ENCODE measurements at regions not wholly inside any gene's neighbourhood (a gene's known extent, or its start where the extent isn't known, plus 50 kb on each side); places are given as distances from the start of the nearest gene placed in this dataset.

- no peak for TF ChIP-seq TFE3 (CRISPR knock-in tag; IDR thresholded peaks at IDR 0.05)
- no peak for TF ChIP-seq SETDB1 (CRISPR knock-in tag; IDR thresholded peaks at IDR 0.05; ENCODE audit: borderline replicate concordance)
- no peak for TF ChIP-seq NKX3-1 (CRISPR knock-in tag; IDR thresholded peaks at IDR 0.05)
Observed at GRCh38 chr3:168424059-168424734, 328.5 kb upstream of the GOLIM4 start (continued).

DNA sequence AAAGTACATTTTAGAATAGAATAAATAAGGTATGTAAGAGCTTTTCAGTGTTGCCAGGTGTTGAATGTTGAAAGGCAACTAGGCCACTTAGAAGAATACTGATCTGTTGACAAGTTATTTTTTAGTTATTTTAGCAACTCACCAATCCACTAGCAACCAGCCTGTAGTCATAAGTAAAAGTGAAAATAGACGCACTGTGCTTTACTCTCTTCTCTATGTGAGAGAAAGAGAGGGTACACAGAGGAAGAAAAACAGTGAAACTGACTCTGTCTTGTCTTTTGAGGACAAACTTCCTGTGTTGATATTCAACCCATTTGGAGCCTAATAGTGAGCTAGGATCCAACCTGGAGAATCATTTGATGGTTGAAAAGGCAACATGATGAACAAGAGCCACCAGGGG lies 327.1 kb upstream of the GOLIM4 start:
- H3K27me3 ChIP-seq (ENCODE audit: control insufficient read depth in 1 of 2, insufficient read depth in 2 of 2, low read length in 2 of 2) = no peaks in the 10 kb centered on the region
- H3K36me3 ChIP-seq (replicated peaks in 1 of 2; ENCODE audit: control insufficient read depth in 1 of 2, insufficient read depth in 2 of 2, low read length in 2 of 2) = no peaks in the 10 kb centered on the region
- FAIRE-seq (no peak), DNase-seq (ENCODE audit: low spot score) (no peak), ATAC-seq (no peak)
- H2AFZ ChIP-seq (ENCODE audit: low read length) = no peak overlapping the region
- no peak overlapping the region for H3K4me2 ChIP-seq (ENCODE audit: low read depth, low read length)
- intact Hi-C loops (cut with micrococcal nuclease; ENCODE audit: unreplicated experiment) (no loop called here), in situ Hi-C loops (cut with HindIII; ENCODE audit: extremely low pct_ligation_motif_present, low pct_unique_long_range_greater_than_20kb) (no loop called here)
- no peak for TF ChIP-seq MAZ (IDR thresholded peaks at IDR 0.05; ENCODE audit: borderline replicate concordance, low read depth, low read length)
- TF ChIP-seq MAZ (CRISPR knock-in tag; IDR thresholded peaks at IDR 0.05; ENCODE audit: low read depth) = no peak
- H3K4me3 ChIP-seq (replicated peaks in 1 of 3; ENCODE audit: insufficient read depth in 1 of 3, low read depth in 2 of 3, low read length in 3 of 3) = no peak overlapping the region
- WGBS (ENCODE audit: low lambda C conversion rate) = 0% methylated on average over 1 of the region's 1 CpG
- H3K4me1 ChIP-seq (ENCODE audit: insufficient read depth, low read length) = no peaks in the 10 kb centered on the region
- CTCF ChIA-PET (ENCODE audit: low intra/inter-chr PET ratio, low total read pairs) = no interaction called here
- BruUV-seq (replicated peaks) = no TSS peak
- no peaks in the 10 kb centered on the region for H3K9me3 ChIP-seq (ENCODE audit: low read length)
- no peaks in the 10 kb centered on the region for H4K20me1 ChIP-seq (ENCODE audit: insufficient read depth, low read length)
- H3K9ac ChIP-seq (ENCODE audit: insufficient read depth, low read depth, low read length) = no peak overlapping the region
- H3K79me2 ChIP-seq (ENCODE audit: insufficient read depth, low read length) = no peaks in the 10 kb centered on the region
- H3K27ac ChIP-seq (ENCODE audit: extremely low read length, insufficient read depth, low read length) = no peak overlapping the region
- POLR2A ChIA-PET = no interaction called here

DNA sequence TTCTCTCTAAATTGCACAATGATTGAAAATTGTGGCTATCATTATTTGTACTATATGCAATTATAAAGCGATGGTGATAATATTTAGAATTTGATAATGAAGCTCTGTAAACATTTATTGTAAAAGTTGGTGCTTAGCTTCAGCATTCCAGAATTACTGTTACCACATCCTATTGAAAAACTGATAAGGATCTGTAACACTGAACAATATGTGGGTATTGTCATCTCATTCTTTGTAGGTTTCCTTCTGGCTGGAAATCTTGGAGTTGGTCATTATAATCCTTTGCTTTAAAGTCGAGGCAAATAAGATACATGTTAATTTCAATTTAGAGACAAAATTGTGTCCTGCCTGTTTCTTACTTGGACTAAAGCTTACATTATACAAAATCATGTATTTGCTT lies 323.4 kb upstream of the GOLIM4 start:
- ChIA-PET POLR2A (no interaction called here), CTCF (ENCODE audit: low intra/inter-chr PET ratio, low total read pairs) (no interaction called here)
- Histone ChIP-seq H3K9ac (ENCODE audit: insufficient read depth, low read depth, low read length) (no peak overlapping the region), H3K36me3 (replicated peaks in 1 of 2; ENCODE audit: control insufficient read depth in 1 of 2, insufficient read depth in 2 of 2, low read length in 2 of 2) (no peaks in the 10 kb centered on the region), H3K4me3 (replicated peaks in 1 of 3; ENCODE audit: insufficient read depth in 1 of 3, low read depth in 2 of 3, low read length in 3 of 3) (no peak overlapping the region), H3K4me2 (ENCODE audit: low read depth, low read length) (no peak overlapping the region), H3K27ac (ENCODE audit: extremely low read length, insufficient read depth, low read length) (no peak overlapping the region), H2AFZ (ENCODE audit: low read length) (no peak overlapping the region), H3K79me2 (ENCODE audit: insufficient read depth, low read length) (no peaks in the 10 kb centered on the region), H3K9me3 (ENCODE audit: low read length) (no peaks in the 10 kb centered on the region), H3K27me3 (ENCODE audit: control insufficient read depth in 1 of 2, insufficient read depth in 2 of 2, low read length in 2 of 2) (no peaks in the 10 kb centered on the region), H3K4me1 (ENCODE audit: insufficient read depth, low read length) (no peaks in the 10 kb centered on the region), H4K20me1 (ENCODE audit: insufficient read depth, low read length) (no peaks in the 10 kb centered on the region)
- in situ Hi-C loops (cut with HindIII; ENCODE audit: extremely low pct_ligation_motif_present, low pct_unique_long_range_greater_than_20kb) = no loop called here
- no peak for ATAC-seq
- 0% methylated on average over 2 of the region's 2 CpGs for WGBS (ENCODE audit: low lambda C conversion rate)
- intact Hi-C loops (cut with micrococcal nuclease; ENCODE audit: unreplicated experiment) = no loop called here
- no peak for FAIRE-seq
- BruUV-seq (replicated peaks) = no TSS peak
- DNase-seq (ENCODE audit: low spot score) = no peak
- TF ChIP-seq GMEB2 (CRISPR knock-in tag; IDR thresholded peaks at IDR 0.05; ENCODE audit: low read depth) = no peak
- TF ChIP-seq ZNF777 (CRISPR knock-in tag; IDR thresholded peaks at IDR 0.05) = no peak
- TF ChIP-seq, protein P1, sequence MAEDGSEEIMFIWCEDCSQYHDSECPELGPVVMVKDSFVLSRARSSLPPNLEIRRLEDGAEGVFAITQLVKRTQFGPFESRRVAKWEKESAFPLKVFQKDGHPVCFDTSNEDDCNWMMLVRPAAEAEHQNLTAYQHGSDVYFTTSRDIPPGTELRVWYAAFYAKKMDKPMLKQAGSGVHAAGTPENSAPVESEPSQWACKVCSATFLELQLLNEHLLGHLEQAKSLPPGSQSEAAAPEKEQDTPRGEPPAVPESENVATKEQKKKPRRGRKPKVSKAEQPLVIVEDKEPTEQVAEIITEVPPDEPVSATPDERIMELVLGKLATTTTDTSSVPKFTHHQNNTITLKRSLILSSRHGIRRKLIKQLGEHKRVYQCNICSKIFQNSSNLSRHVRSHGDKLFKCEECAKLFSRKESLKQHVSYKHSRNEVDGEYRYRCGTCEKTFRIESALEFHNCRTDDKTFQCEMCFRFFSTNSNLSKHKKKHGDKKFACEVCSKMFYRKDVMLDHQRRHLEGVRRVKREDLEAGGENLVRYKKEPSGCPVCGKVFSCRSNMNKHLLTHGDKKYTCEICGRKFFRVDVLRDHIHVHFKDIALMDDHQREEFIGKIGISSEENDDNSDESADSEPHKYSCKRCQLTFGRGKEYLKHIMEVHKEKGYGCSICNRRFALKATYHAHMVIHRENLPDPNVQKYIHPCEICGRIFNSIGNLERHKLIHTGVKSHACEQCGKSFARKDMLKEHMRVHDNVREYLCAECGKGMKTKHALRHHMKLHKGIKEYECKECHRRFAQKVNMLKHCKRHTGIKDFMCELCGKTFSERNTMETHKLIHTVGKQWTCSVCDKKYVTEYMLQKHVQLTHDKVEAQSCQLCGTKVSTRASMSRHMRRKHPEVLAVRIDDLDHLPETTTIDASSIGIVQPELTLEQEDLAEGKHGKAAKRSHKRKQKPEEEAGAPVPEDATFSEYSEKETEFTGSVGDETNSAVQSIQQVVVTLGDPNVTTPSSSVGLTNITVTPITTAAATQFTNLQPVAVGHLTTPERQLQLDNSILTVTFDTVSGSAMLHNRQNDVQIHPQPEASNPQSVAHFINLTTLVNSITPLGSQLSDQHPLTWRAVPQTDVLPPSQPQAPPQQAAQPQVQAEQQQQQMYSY (CRISPR knock-in tag; IDR thresholded peaks at IDR 0.05) = no peak
- no peak for TF ChIP-seq ZNF607 (CRISPR knock-in tag; IDR thresholded peaks at IDR 0.05; ENCODE audit: borderline replicate concordance)
- TF ChIP-seq ZNF839 (CRISPR knock-in tag; IDR thresholded peaks at IDR 0.05; ENCODE audit: borderline replicate concordance) = no peak
